HG03442 (cell line): ENCODE measurements at regions not wholly inside any gene's neighbourhood (a gene's known extent, or its start where the extent isn't known, plus 50 kb on each side); places are given as distances from the start of the nearest gene placed in this dataset.

Experiments
- ATAC-seq: cut with Tn5 transposase; IDR thresholded peaks from one replicate; pipeline ENCODE4 v1.9.1; 2021; ENCODE audit warnings: mild to moderate bottlenecking, moderate library complexity; ENCODE audit not compliant: unreplicated experiment

GRCh38 chr4:43242606-43243005 is 350.1 kb downstream of the GRXCR1 start:
- no peak for ATAC-seq

GRCh38 chr4:43243433-43244116 is 351.1 kb downstream of the GRXCR1 start:
- no peak for ATAC-seq

GRCh38 chr4:43244688-43245382 is 352.3 kb downstream of the GRXCR1 start:
- peak; percentile 99 for ATAC-seq

- no peak for ATAC-seq
Observed at GRCh38 chr4:43251841-43252240, 359.3 kb downstream of the GRXCR1 start.

- no peak for ATAC-seq
Observed at GRCh38 chr4:43253541-43253940, 361.0 kb downstream of the GRXCR1 start.

- no peak for ATAC-seq
Observed at GRCh38 chr4:43264730-43265129, 372.2 kb downstream of the GRXCR1 start.

- ATAC-seq: no peak
Observed at GRCh38 chr4:43271946-43272345, 379.4 kb downstream of the GRXCR1 start.

- ATAC-seq: no peak
Observed at GRCh38 chr4:43274376-43274775, 381.9 kb downstream of the GRXCR1 start.

- no peak for ATAC-seq
Observed at GRCh38 chr4:43275779-43276178, 383.3 kb downstream of the GRXCR1 start.

- no peak for ATAC-seq
Observed at GRCh38 chr4:43276321-43276720, 383.8 kb downstream of the GRXCR1 start.

- ATAC-seq: no peak
Observed at GRCh38 chr4:43277003-43277402, 384.5 kb downstream of the GRXCR1 start.

GRCh38 chr4:43282534-43282933 is 390.0 kb downstream of the GRXCR1 start:
- ATAC-seq: no peak

- no peak for ATAC-seq
Observed at GRCh38 chr4:43286137-43286536, 393.6 kb downstream of the GRXCR1 start.

- ATAC-seq: no peak
Observed at GRCh38 chr4:43296946-43297528, 404.5 kb downstream of the GRXCR1 start.

GRCh38 chr4:43316813-43317212 is 424.3 kb downstream of the GRXCR1 start:
- ATAC-seq: no peak

GRCh38 chr4:43325220-43325967 is 432.9 kb downstream of the GRXCR1 start:
- ATAC-seq: no peak

- no peak for ATAC-seq
Observed at GRCh38 chr4:43330288-43330687, 437.8 kb downstream of the GRXCR1 start.

GRCh38 chr4:43331226-43332051 is 438.9 kb downstream of the GRXCR1 start:
- no peak for ATAC-seq

GRCh38 chr4:43332052-43332425 is 439.5 kb downstream of the GRXCR1 start:
- ATAC-seq: no peak

- no peak for ATAC-seq
Observed at GRCh38 chr4:43337707-43338106, 445.2 kb downstream of the GRXCR1 start.

- ATAC-seq: no peak
Observed at GRCh38 chr4:43339435-43339834, 446.9 kb downstream of the GRXCR1 start.
